Ascending aorta (tissue), 2 donors: ENCODE measurements at regions not wholly inside any gene's neighbourhood (a gene's known extent, or its start where the extent isn't known, plus 50 kb on each side); places are given as distances from the start of the nearest gene placed in this dataset.

ENCODE experiments used
- DNase-seq, 2 donors: peaks; one replicate each; pipeline ENCODE4 v3.0.0-alpha.2; 2019; ENCODE audit warnings: low spot score in 2 of 2
- H3K27ac ChIP-seq, 2 donors: fragments of 200-600 bp; sonication (generic); one replicate each; pipeline ENCODE4 v1.5.1; 2016 to 2017; ENCODE audit warnings: mild to moderate bottlenecking in 1 of 2
- H3K27me3 ChIP-seq: fragments of 200-600 bp; sonication (generic); one replicate; pipeline ENCODE4 v1.5.1; 2017
- H3K36me3 ChIP-seq, 2 donors: fragments of 200-600 bp; sonication (generic); one replicate each; pipeline ENCODE4 v1.5.1; 2016
- H3K4me1 ChIP-seq, 2 donors: fragments of 200-600 bp; sonication (generic); one replicate each; pipeline ENCODE4 v1.5.1; 2016 to 2017; ENCODE audit warnings: mild to moderate bottlenecking in 1 of 2
- H3K4me3 ChIP-seq, 2 donors: fragments of 200-600 bp; sonication (generic); one replicate each; pipeline ENCODE4 v1.5.1; 2016 to 2017; ENCODE audit warnings: mild to moderate bottlenecking in 1 of 2
- H3K9me3 ChIP-seq, 2 donors: fragments of 200-600 bp; sonication (generic); one replicate each; pipeline ENCODE4 v1.5.1; 2016
- CTCF ChIP-seq, 3 experiments: fragments of 200-600 bp in 2 of 3; fragments of 450-650 bp in 1 of 3; sonication (generic) in 2 of 3; IDR thresholded peaks; one replicate each; pipeline ENCODE4 v1.5.1; 2016 to 2019; ENCODE audit warnings: antibody characterized with exemption in 3 of 3, mild to moderate bottlenecking in 1 of 3, moderate library complexity in 1 of 3
- intact Hi-C: fragments of 100-400 bp; cut with DNase I; formaldehyde crosslinking; loops from one replicate; pipeline ENCODE4 v1.15.1; 2023

GRCh38 chr6:55969526-55969925, 94.1 kb upstream of the BMP5 start:
- DNase-seq: no peak
- TF ChIP-seq CTCF (IDR thresholded peaks at IDR 0.05): no peak
- intact Hi-C loops: no loop called here
- H3K27me3 ChIP-seq: no peaks in the 10 kb centered on the region
- H3K4me1 ChIP-seq: no peaks in the 10 kb centered on the region
- H3K9me3 ChIP-seq: no peaks in the 10 kb centered on the region
- no peak overlapping the region for H3K27ac ChIP-seq
- H3K4me3 ChIP-seq: no peak overlapping the region
- H3K36me3 ChIP-seq: no peaks in the 10 kb centered on the region

DNA sequence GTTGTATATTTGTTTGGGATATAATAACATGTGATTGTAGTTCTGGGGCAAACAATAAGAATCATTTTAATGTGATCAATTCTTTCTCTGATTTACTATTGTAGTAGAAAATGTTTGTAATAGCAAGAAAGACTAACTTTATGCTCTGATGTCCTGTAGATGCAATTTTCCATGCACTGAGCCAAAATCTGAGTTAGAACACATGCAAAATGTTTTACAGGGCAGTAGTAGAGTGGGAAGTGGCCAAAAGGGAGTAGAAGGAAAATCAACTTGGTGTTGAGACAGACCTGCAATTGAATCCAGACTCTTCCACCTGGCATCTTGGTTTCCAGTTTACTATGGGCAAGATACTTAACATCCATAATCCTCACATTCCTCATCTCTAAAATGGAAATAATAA, 93.5 kb upstream of the BMP5 start:
- Histone ChIP-seq H3K27ac (no peak overlapping the region), H3K36me3 (no peaks in the 10 kb centered on the region), H3K27me3 (no peaks in the 10 kb centered on the region), H3K4me3 (no peak overlapping the region), H3K9me3 (no peaks in the 10 kb centered on the region), H3K4me1 (no peaks in the 10 kb centered on the region)
- TF ChIP-seq CTCF (IDR thresholded peaks at IDR 0.05): no peak
- DNase-seq: no peak
- intact Hi-C loops: no loop called here

DNA sequence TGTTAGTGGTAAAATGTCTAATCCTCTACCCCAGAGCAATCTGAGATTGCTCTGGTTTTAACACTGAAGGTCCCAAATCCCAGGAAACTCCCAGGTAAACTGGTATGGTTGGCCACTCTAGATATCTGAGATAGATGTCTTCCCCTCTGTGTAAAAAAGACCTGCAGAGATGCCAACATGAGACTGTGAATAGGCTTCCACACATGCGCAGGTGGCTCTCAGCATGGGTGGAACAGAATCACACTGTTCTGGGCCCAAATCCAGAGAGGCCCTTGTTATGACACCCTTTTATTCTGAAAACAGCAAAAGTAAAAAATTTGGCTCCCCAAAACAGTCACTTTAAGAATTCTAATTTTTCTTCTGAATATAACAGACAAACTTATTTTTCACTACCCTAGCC, 88.7 kb upstream of the BMP5 start:
- no peak overlapping the region for H3K27ac ChIP-seq
- no peak overlapping the region for H3K4me3 ChIP-seq
- H3K4me1 ChIP-seq: no peaks in the 10 kb centered on the region
- no peaks in the 10 kb centered on the region for H3K36me3 ChIP-seq
- no peak for DNase-seq
- intact Hi-C loops: no loop called here
- no peaks in the 10 kb centered on the region for H3K9me3 ChIP-seq
- H3K27me3 ChIP-seq: no peaks in the 10 kb centered on the region
- no peak for TF ChIP-seq CTCF (IDR thresholded peaks at IDR 0.05)

- TF ChIP-seq CTCF (IDR thresholded peaks at IDR 0.05): no peak
- intact Hi-C loops: no loop called here
- no peak for DNase-seq
- H3K36me3 ChIP-seq: no peaks in the 10 kb centered on the region
- H3K27ac ChIP-seq: no peak overlapping the region
- H3K4me3 ChIP-seq: no peak overlapping the region
- no peaks in the 10 kb centered on the region for H3K4me1 ChIP-seq
- H3K27me3 ChIP-seq: no peaks in the 10 kb centered on the region
- H3K9me3 ChIP-seq: no peaks in the 10 kb centered on the region
Measured at GRCh38 chr6:55963301-55963700, 87.9 kb upstream of the BMP5 start.

GRCh38 chr6:55960344-55960743, 85.0 kb upstream of the BMP5 start:
- DNase-seq: no peak
- Histone ChIP-seq H3K27ac (no peak overlapping the region), H3K4me3 (no peak overlapping the region), H3K9me3 (no peaks in the 10 kb centered on the region), H3K27me3 (no peaks in the 10 kb centered on the region), H3K4me1 (no peaks in the 10 kb centered on the region), H3K36me3 (no peaks in the 10 kb centered on the region)
- intact Hi-C loops: no loop called here
- TF ChIP-seq CTCF (IDR thresholded peaks at IDR 0.05): no peak

DNA sequence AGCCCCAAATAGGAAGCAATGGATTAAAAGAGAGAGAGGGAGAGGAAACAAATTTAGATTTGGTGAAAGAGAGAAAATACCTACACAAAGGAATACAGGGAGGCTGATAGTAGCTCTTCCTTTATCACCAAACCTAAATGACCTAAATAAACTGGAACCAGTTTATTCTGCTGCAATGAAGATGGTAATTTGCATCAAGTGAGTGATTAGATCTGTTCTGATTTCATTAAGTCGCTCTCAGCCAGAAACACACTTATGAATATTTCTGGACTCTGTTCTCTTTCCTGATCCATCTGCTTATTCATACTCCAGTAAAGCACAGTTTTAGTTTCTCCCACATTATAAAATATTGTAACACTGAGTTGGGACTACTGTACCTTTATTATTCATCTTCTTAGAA, 83.4 kb upstream of the BMP5 start:
- DNase-seq: no peak

More for the DNA sequence above, 83.4 kb upstream of the BMP5 start:
- Histone ChIP-seq H3K36me3 (no peaks in the 10 kb centered on the region), H3K9me3 (no peaks in the 10 kb centered on the region), H3K4me3 (no peak overlapping the region), H3K27me3 (no peaks in the 10 kb centered on the region), H3K4me1 (no peaks in the 10 kb centered on the region), H3K27ac (no peak overlapping the region)
- intact Hi-C loops: no loop called here
- TF ChIP-seq CTCF (IDR thresholded peaks at IDR 0.05): no peak
